AG10803 (cell line): ENCODE measurements at regions not wholly inside any gene's neighbourhood (a gene's known extent, or its start where the extent isn't known, plus 50 kb on each side); places are given as distances from the start of the nearest gene placed in this dataset.

Experiments used
- DNase-seq: peaks from one replicate; pipeline ENCODE4 v3.0.0; 2010; ENCODE audit warnings: low read depth
- H3K4me3 ChIP-seq: 2 replicates; pipeline ENCODE4 v1.5.1; 2011; ENCODE audit warnings: mild to moderate bottlenecking, low read length, control low read depth
- CTCF ChIP-seq: conservative IDR thresholded peaks from 2 replicates; pipeline ENCODE4 v1.5.1; 2011; ENCODE audit warnings: mild to moderate bottlenecking, low read length, control low read depth, inconsistent platforms

DNA sequence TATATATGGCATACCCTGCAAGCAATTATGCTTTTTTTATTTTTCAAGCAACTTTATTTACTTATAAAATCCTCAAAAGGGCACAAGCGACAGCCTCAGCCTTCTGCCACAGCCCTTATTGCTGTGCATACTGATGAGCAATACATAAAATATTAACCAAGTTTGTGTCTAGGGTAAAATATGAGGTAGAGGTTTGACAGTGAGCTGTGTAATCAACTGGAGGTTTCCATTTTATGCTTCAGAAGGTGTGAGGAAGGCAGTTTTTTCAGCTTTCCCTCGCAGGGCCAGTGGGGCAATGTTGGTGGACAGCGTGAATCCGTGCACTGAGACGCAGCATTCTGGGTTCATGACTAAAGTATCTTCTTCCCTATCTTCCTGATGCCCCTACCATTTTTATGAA lies 310.4 kb downstream of the IRS2 start:
- no peak for DNase-seq
- H3K4me3 ChIP-seq = no peak overlapping the region
- TF ChIP-seq CTCF = no peak

GRCh38 chr13:109468123-109468522 lies 318.3 kb downstream of the IRS2 start:
- TF ChIP-seq CTCF = no peak
- H3K4me3 ChIP-seq = no peak overlapping the region
- DNase-seq = no peak

- DNase-seq = peak; percentile 75
- TF ChIP-seq CTCF = no peak
- H3K4me3 ChIP-seq = no peak overlapping the region
Measured at GRCh38 chr13:109465148-109465547, 321.2 kb downstream of the IRS2 start.

DNA sequence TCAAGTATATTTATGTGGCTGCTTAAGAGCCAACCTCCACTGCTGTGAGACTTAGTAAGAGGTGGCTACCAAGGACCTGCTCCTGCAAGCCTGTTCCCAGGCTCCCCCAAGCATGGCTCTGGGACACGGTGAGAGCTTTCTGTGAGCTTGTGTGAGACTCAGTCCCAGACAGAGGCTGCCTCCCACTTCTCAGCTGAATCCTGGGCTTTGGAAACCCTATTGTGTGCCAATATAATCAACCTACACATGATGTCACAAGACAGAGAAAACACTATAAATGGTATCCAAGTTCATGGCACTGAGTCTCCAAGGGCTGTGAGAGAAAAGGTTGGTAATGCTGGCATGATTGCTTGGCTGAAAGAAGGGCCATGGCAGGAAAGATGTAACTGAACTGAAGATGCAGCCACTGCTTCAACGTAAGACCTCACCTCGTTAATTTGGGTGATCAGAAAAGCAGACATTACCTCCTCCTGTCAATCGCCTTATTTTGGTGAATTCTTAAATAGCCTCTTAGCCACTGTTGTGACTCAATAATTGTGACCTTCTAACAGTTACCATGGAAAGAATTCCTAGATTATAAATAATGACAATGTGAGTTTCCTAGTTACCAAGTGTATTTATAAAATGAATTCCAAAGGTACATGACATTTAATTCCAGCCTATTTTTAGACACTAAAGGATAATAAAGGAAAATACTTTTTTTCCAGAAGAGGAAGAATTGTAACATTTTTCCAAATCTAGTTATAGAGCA lies 332.0 kb downstream of the IRS2 start:
- TF ChIP-seq CTCF = no peak
- peak; percentile 60 for DNase-seq

GRCh38 chr13:109451726-109452125 lies 334.7 kb downstream of the IRS2 start:
- TF ChIP-seq CTCF = no peak
- no peak for DNase-seq
- no peak overlapping the region for H3K4me3 ChIP-seq

More for the DNA sequence above, 332.0 kb downstream of the IRS2 start:
- H3K4me3 ChIP-seq = no peak overlapping the region

DNA sequence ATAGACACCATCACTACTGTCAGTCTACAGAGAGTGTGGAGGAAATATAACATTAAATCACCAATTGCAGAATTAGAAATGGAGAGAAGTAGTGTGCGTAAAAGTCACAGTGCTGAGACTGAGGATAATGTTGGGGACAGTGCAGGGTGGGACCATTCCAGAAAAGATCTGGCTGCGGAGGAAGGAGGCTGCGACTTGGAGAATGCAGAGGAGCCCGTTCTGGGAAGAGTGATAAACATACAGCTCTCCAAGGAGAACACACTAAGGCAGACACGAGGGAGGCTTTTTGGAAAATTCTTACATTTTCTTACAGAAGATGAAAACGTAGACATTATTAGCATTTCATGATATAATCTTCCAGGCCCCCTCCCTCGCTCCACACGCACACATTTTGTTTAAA lies 337.8 kb downstream of the IRS2 start:
- DNase-seq = no peak
- H3K4me3 ChIP-seq = no peak overlapping the region
- TF ChIP-seq CTCF = no peak

DNA sequence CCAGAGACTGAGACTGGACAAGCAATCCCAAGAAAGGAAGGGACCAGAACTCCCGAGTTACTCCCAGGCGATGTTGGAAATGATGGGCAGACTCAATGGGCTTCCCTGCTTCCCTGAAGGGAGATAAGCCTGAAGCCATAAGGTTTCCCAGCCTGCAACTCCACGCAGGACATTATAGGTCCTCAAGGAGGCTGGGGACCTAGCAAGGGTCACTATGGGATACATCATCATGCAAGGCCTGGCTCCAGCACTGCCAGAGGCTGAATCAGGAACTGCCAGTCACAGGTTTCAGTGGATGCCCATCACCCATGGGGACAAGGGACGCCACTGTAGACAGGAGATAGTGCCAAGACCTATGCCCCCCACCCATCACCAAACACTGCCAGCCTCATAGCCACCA lies 338.7 kb downstream of the IRS2 start:
- no peak for TF ChIP-seq CTCF

More for the DNA sequence above, 338.7 kb downstream of the IRS2 start:
- DNase-seq = no peak
- no peak overlapping the region for H3K4me3 ChIP-seq
